Midbrain (tissue), 1 donor: ENCODE measurements at regions not wholly inside any gene's neighbourhood (a gene's known extent, or its start where the extent isn't known, plus 50 kb on each side); places are given as distances from the start of the nearest gene placed in this dataset.
A peak's percentile ranks its signal among the peaks of the same experiment; 100 is the strongest.
"Not testable (repeated sequence)": the region's sequence is repeated elsewhere in the genome, so short reads cannot be mapped to it uniquely, and the experiment has no call there.

Experiments used
- DNase-seq: peaks from one replicate; lab custom pipeline; 2025; lab: John Stamatoyannopoulos, UW

- DNase-seq = no peak
Observed at GRCh38 chr12:68387338-68387737, 55.2 kb upstream of the MDM1 start.

GRCh38 chr12:68389305-68389704, 57.1 kb upstream of the MDM1 start:
- no peak for DNase-seq

GRCh38 chr12:68391937-68392336, 59.8 kb upstream of the MDM1 start:
- DNase-seq = no peak

GRCh38 chr12:68392376-68392775, 60.2 kb upstream of the MDM1 start:
- DNase-seq = no peak

GRCh38 chr12:68393417-68393816, 61.3 kb upstream of the MDM1 start:
- DNase-seq = no peak

- no peak for DNase-seq
Observed at GRCh38 chr12:68397566-68398158, 65.5 kb upstream of the MDM1 start.

GRCh38 chr12:68398689-68399088, 66.5 kb upstream of the MDM1 start:
- not testable (repeated sequence) for DNase-seq

- DNase-seq = no peak
Observed at GRCh38 chr12:68400226-68400829, 68.2 kb upstream of the MDM1 start.

GRCh38 chr12:68402422-68402821, 70.3 kb upstream of the MDM1 start:
- DNase-seq = no peak

GRCh38 chr12:68403296-68403695, 71.1 kb upstream of the MDM1 start:
- no peak for DNase-seq

GRCh38 chr12:68403711-68404110, 71.5 kb upstream of the MDM1 start:
- DNase-seq = no peak

GRCh38 chr12:68405343-68405781, 73.2 kb upstream of the MDM1 start:
- DNase-seq = no peak

- peak; percentile 69 for DNase-seq
Observed at GRCh38 chr12:68406134-68406576, 74.0 kb upstream of the MDM1 start.

GRCh38 chr12:68406911-68407310, 74.7 kb upstream of the MDM1 start:
- no peak for DNase-seq

- no peak for DNase-seq
Observed at GRCh38 chr12:68410018-68410660, 78.0 kb upstream of the MDM1 start.

- DNase-seq = no peak
Observed at GRCh38 chr12:68411371-68411770, 79.2 kb upstream of the MDM1 start.

GRCh38 chr12:68414988-68415387, 82.8 kb upstream of the MDM1 start:
- DNase-seq = no peak

GRCh38 chr12:68416350-68416749, 84.2 kb upstream of the MDM1 start:
- DNase-seq = no peak

GRCh38 chr12:68416826-68417225, 84.7 kb upstream of the MDM1 start:
- DNase-seq = no peak

GRCh38 chr12:68418137-68418460, 85.9 kb upstream of the MDM1 start:
- no peak for DNase-seq

GRCh38 chr12:68420225-68421010, 88.3 kb upstream of the MDM1 start:
- peak; percentile 16 for DNase-seq

- no peak for DNase-seq
Observed at GRCh38 chr12:68422159-68422558, 90.0 kb upstream of the MDM1 start.
